GM10847 (cell line): ENCODE measurements at regions not wholly inside any gene's neighbourhood (a gene's known extent, or its start where the extent isn't known, plus 50 kb on each side); places are given as distances from the start of the nearest gene placed in this dataset.

Experiments used
- POLR2A ChIP-seq: IDR thresholded peaks from 2 replicates; pipeline ENCODE4 v1.6.1; 2011; ENCODE audit not compliant: insufficient read length; ENCODE audit errors: extremely low read depth

DNA sequence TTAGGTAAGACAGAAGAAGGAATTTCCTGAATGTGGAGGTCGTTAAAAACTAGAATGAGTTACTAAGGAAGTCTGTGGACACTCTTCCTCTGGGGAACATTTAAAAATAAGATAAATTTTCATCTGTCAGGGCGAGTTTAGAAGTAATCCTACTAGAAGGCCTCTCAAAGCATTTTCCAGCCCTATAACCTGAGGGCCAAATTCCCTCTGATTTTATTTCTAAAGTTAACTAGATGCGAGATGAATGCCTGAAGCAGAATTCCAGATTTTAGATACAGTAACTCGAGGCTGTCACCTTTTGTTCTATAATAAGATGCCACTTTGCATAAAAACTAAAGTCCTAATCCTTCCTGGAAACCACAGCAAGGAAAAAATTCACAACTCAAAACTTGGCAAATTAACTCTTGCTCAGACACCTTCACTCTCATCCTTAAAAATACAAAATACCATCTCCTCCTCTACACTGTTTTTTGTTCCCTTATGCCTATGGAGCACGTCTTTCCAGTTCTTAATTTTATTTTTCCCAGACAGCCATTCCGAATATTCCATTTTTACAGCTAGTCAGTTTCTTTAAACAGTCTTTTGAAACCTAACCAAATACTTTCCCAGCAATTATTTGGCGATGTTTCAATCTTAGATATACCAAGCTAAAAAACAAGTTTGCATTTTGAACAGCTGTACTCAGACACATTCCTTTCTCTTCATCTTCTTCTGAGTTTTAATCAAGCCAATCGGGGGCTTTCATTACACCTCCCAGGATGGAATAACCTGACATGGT lies 420.7 kb upstream of the NFE2L3 start:
- no peak for TF ChIP-seq POLR2A

DNA sequence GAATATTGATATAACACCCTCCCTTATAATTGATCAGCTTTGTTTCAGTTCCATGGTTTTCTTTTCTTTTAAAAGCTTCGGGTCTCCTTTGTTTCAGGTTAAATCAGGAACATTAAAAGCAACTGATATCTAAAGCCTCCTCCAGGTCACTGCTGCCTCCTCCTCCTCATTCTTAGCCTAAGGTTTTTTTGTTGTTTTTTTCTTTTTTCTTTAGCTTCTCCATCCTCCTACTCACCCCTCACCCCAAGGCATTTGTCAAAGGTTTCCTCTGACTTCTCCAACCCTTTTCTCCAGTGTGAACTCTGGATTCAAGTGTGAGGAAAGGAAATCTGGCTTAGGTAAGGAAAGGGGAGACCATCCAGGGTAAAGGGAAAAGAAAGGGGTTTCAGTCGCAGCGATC lies 420.2 kb upstream of the NFE2L3 start:
- no peak for TF ChIP-seq POLR2A

DNA sequence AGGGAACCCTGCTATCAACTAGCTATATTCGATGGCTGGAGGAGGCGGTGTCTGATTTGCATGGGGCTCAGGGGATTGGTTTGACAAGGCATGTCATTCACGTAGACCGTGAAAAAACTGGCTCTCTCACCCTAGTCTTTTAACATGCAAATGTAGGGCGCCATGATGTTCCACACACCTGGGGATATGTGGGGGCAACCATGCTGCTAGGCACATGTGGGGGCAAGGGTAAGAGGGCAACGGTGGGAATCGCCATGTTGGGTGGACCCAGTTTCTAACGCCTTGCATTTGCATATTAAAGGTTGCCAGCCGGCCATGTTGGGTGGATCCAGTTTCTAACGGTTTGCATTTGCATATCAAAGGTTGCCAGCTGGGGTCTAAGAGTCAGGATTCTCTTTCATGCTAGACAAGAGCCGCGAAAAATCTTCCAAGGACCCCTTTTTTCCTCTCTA lies 419.2 kb upstream of the NFE2L3 start:
- TF ChIP-seq POLR2A, result no peak

DNA sequence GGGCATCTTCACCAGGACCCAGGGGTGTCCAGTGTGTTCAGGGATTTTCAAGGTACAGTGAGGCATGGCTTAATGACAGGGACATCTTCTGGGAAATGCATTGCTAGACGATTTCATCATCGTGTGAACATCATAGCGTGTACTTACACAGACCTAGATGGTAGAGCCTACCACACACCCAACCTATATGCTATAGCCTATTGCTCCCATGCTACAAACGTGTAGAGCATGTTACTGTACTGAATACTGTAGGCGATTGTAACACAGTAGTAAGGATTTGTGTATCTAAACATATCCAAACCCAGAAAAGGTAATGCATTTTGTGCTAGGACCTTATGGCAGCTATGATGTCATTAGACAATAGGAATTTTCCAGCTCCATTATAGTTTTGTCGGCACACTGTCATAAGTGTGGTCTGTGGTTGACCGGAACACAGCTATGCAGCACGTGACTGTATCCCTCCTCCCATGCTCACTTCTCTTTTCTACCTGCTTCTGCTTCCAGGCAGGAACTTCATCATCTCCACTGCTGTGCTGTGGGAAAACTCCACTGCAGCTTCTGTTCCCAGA lies 416.2 kb upstream of the NFE2L3 start:
- TF ChIP-seq POLR2A, result no peak

DNA sequence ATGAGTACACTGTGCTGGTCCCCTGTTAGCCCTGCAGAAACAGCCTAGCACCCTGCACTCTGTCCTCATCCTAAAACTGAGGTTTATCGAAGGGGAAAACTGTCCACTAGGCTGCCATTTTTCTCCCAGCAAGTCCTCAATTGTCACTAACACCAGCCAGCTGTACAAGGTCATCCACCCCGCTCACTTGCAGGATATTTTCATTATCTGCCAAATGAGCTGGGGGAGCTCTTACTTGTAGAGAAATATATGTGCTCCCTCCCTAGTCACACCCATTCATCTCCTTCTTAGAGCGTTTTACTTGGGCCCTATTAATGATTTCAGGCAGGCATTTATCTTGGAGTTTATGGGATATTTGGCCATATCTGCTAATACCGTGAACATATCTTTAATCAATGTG lies 413.5 kb upstream of the NFE2L3 start:
- no peak for TF ChIP-seq POLR2A

DNA sequence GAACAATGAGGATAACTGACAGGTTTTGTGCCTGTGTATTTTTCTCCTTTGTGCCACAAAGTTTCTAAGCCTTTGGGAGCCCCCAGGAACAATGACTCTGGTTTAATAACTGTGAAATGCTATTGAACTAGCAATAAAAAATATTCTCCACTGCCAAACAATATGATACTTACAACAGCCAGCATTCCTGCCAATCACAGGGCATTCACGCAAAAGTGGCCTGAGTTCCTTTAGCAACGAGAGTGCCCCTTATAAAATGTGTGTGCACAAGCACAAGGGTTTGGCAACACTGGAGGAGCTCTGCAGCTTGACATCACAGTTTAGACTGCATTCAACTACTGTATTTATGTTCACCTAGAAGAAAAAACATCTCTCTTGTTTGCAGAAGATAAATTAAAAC lies 412.9 kb upstream of the NFE2L3 start:
- no peak for TF ChIP-seq POLR2A

DNA sequence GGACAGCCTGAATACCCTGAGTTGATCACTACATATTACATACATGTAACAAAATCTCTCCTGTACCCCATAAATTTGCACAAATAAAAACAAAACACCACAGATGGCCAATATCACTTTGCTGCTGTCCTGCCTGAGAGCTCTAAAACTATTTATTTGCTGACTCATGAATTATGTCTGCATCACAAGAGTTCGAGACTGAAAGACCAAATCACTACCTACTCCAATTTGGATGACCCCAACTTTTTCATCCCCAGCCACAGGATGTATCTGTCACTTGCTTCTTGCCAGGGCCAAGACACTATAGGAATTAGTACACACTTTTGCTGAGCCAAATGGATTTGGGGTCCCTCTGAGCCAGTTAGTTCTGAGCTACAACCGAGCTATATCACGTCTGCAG lies 409.7 kb upstream of the NFE2L3 start:
- no peak for TF ChIP-seq POLR2A

DNA sequence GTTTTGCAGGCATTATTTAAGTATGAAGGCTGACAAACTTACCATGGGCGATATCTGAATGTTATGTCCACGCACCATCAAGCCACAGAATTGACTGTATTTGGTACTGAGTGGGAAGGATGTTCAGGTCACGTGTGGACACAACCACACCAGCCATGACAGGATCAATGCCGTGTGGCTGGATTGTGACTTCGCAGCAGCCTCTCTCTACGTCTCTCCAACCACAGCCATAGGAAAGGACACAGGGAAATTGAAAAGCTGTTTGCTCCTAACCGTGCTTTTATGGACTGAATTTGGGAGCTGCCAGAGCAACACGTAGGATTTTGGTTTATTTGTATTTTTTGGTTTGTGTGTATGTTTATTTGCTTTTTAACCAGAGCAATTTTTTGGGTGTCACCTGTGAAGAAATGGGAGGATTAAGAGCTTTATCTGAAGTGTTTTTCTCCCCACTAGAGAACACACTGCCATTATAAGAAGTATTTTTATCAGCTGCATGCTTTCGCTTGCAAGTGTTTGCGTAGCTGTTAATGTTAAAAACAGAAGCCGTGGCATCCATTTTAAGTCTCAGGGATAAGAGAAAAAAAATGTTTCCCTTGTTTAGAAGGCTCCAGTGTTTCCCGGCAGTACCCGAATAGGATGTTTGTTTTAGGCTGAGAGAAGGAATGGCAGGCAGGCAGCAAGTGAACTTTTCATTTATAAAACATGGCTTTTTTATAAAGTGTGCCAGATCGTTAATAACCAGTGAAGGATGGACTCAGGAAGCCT lies 401.1 kb upstream of the NFE2L3 start:
- TF ChIP-seq POLR2A, result no peak

DNA sequence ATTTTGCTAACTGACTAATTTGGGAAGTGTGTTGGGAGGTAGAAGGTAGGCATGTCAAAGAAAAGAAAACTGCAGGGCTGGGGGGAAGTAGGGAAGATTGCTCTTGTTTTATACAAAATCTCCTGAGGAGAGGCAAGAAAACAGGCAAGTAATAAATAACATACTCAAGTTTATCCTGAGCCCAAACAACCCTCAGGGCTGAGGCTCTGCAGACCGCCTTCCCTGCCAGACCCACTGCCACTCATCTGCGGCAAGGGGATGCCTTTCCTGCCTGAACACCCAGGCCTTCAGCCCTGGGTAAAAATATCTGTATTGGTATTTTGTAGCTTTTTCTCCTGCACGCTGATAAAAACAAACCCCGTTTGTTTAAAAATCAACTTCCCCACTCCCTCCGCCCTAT lies 399.8 kb upstream of the NFE2L3 start:
- no peak for TF ChIP-seq POLR2A

DNA sequence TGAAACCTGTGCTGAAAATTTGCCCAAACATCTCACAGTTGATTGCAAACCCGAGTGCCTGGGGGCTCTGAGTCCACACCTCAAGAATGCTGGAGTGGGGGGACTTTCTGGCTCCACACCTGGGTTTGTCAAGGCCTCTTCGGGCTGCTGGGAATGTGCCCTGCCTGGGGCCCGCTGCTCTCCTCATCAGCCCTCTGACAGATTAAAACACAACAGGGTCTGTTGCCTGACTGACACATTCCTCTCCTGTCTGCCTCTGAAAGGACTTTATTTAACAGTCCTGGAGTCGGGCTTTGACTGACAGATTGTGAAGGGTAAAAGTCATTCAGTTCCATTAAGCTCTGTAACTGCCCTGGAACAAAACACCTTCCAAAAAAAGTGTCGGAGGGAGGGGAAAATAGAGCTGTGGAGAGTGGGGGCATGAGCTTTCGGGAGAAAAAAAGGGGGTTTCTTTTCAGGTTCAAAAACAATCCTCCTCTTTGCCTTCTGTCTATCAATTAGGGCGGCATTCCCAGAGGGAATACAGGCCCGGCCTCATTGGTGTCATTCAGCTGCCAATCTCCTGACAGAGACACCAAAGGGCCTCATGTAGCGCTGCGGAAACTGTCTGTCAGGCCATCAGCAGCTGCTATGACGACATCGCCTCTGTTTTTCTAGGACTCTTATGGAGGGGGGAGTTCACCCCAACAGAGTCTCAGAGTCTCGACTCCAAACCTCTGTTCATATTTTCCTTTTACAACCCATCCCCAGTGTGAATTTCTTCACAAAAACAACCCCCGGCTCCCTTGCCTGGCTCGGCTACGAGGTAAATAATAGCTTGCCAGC lies 398.8 kb upstream of the NFE2L3 start:
- no peak for TF ChIP-seq POLR2A

DNA sequence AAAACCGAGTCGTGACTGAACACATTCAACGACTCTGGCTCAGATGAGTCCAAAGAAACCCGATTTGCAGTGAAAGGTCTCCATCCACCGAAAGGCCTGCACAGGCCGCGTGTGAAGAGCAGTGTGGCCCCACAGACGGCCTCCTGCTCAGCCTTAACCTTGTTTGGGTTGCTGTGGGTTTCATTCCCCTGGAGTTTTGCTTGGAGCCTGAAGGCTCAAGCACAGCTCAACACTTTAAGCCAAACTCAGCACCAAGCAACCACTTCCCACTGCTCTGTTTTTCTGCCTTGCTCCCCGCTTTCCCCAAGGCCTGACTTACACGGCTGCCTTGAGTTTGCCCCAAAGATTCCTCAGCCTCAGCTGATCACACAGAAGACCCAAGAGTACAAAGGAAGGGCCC lies 398.2 kb upstream of the NFE2L3 start:
- no peak for TF ChIP-seq POLR2A

DNA sequence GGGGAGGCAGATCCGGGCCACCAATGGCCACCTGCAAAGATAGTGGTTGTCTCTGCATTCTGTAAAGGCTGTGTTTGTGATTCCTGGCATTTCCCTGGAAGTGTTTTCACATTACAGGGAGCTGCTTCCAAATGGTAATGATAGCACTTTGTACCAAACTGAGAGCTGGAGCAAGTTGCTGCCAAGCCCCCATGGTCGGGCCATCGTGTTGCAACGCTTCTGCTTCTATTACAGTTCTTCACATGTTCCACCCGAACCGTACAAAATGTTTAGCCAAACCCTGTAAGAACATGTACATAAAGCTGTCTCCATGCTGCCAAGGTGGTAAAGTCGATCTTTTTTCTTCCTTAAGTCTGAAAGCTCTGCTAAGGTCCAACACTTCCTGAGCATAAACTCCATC lies 397.7 kb upstream of the NFE2L3 start:
- no peak for TF ChIP-seq POLR2A

DNA sequence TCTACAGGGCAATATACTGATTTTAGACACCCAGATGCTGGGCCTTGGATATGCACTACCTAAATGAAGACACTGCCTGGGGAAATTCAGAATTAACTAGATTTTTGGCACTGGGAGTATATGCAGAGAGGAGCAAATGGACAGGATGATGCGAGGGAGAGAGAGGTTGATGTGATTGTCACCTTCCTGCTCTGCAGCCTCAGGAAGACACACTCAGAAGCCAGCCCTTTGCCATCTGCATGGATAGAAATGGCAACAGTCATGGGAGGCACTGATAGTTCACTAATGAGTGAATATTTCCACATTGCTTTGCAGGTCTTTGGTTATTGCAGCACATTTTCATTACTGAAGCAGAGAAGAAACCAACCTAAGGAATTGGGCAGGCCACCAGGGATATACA lies 397.2 kb upstream of the NFE2L3 start:
- TF ChIP-seq POLR2A, result no peak

DNA sequence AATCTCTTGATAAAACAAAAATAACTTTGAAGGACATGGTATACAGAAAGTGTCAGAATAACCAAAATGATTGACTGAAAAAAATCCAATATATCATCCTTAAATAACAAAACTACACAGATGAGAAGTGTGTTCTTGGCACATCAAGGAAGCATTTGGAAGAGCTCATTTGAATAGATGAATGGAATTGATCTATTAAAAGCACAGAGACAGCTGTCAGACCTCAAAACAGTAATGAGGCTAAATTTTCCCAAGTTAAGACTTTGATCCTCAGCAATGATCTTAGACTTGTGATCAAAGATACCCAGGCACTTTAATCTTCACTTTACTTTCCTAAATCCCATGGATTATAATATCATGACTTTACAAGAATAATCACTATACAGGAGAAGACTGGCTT lies 395.4 kb upstream of the NFE2L3 start:
- TF ChIP-seq POLR2A, result no peak

DNA sequence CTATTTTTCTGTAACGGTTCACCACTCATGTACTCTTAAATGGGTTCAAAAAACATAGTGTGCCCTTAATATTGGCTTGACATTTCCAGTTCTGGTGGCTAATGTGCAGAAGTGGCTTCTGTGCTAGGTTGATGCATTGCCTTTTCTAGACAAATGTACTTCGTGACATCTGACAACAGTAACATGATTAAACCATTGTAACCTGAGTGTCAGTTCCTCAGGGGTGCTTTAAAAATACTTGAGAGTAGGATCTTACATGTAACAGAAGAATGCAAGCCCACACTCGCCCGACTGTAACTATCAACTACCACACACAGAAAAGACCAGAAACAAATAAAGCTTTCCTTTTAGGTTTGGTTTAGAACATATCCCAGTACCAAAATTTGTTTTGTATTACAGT lies 393.4 kb upstream of the NFE2L3 start:
- TF ChIP-seq POLR2A, result no peak

DNA sequence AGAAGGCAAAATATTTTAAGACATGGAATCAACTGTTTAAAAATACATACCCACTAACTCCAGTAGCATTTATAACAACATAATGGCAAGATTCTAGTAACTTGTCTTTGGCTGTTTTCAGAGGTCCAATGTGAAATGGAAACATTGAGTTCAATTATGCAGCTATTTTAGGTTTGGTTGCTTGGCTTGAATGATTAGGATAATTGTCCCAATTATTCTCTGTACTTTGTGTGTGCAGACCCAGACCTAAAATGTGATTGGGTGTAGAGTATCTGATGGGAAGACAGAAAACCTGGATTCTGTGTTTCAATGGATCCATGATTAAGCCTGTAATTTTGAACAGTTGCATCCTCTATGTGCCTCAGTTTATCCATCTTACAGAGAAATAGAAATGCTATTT lies 392.7 kb upstream of the NFE2L3 start:
- TF ChIP-seq POLR2A, result no peak

DNA sequence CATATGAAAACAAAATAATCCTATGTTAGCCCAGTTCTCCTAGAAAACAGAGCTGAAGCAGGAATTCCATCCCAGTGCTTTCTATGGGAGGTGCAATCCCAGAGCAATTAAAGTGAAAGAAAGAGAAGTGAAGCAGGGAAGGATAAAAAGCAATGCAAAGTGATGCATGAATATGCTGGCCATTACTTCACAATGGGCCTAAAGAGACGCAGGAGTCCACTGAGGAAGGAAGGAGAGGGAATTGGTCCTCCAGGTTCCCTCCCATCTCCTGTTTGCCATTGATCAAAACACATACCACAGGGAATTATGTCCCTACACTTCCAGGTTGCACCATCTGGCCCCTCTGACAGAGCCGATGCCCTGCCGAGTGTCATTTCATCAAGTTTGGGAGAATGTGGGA lies 392.2 kb upstream of the NFE2L3 start:
- TF ChIP-seq POLR2A, result no peak
